ENCODE measurements at regions not wholly inside any gene's neighbourhood (a gene's known extent, or its start where the extent isn't known, plus 50 kb on each side); places are given as distances from the start of the nearest gene placed in this dataset.
"Not testable (repeated sequence)": the region's sequence is repeated elsewhere in the genome, so short reads cannot be mapped to it uniquely, and the experiment has no call there.

DNA sequence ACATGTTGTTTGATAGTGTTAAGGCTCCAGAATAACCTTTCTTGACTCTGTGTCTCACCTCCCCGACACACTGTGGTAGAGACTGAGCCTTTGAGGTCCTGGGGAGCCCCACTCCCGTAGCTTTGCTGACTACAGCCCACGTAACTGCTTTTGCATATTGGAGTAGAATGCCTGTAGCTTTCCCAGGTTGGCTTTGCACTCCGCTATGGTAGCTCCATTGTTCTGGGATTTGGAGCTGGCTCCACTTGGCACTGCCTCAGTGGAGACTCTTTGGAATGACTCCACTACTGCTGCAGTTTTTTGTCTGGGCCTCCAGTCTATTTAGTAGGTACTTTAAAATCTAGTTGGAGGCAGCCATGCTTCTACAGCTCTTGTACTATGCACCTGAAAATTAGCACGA, 56.2 kb upstream of the ANXA1 start:
- DNase-seq = no peak
- Mint-ChIP-seq H3K27ac (no peak overlapping the region), H3K9me3 (no peaks in the 10 kb centered on the region), H3K4me1 (peaks cover 2% of the 10 kb centered on the region), H3K36me3 (no peaks in the 10 kb centered on the region), H3K27me3 (no peaks in the 10 kb centered on the region), H3K4me3 (no peak overlapping the region)
- CTCF ChIA-PET = interaction anchor here (0.7 to 1.4 kb wide), 3 partner anchors 11 to 85 kb away, joined by 3 read pairs; no protein-coding TSS in a partner anchor

- H3K4me1 Mint-ChIP-seq = peaks cover 2% of the 10 kb centered on the region
- H3K27me3 Mint-ChIP-seq = no peaks in the 10 kb centered on the region
- CTCF ChIA-PET = interaction anchor here (0.6 to 1.0 kb wide), 3 partner anchors 8 to 1492 kb away, joined by 3 read pairs; no protein-coding TSS in a partner anchor
- no peaks in the 10 kb centered on the region for H3K9me3 Mint-ChIP-seq
- no peak for DNase-seq
- no peak overlapping the region for H3K4me3 Mint-ChIP-seq
- H3K36me3 Mint-ChIP-seq = no peaks in the 10 kb centered on the region
- H3K27ac Mint-ChIP-seq = no peak overlapping the region
Observed at GRCh38 chr9:73093740-73094379, 57.8 kb upstream of the ANXA1 start.

- H3K9me3 Mint-ChIP-seq = no peaks in the 10 kb centered on the region
- H3K27me3 Mint-ChIP-seq = no peaks in the 10 kb centered on the region
- H3K36me3 Mint-ChIP-seq = no peaks in the 10 kb centered on the region
- no peak for DNase-seq
- CTCF ChIA-PET = interaction anchor here (1.0 kb wide), 1 partner anchor 8 kb away, joined by 3 read pairs; no protein-coding TSS in a partner anchor
- no peak overlapping the region for H3K4me3 Mint-ChIP-seq
- H3K4me1 Mint-ChIP-seq = peaks cover 2% of the 10 kb centered on the region
- no peak overlapping the region for H3K27ac Mint-ChIP-seq
Observed at GRCh38 chr9:73093016-73093739, 58.5 kb upstream of the ANXA1 start.

- Mint-ChIP-seq H3K27me3 (no peaks in the 10 kb centered on the region), H3K4me3 (no peak overlapping the region)
- CTCF ChIA-PET = no interaction called here
Observed at GRCh38 chr9:73091909-73092308, 59.8 kb upstream of the ANXA1 start.

GRCh38 chr9:73090214-73090613, 61.5 kb upstream of the ANXA1 start:
- H3K9me3 Mint-ChIP-seq = no peaks in the 10 kb centered on the region
- peaks cover 2% of the 10 kb centered on the region for H3K4me1 Mint-ChIP-seq
- no peak overlapping the region for H3K4me3 Mint-ChIP-seq
- H3K27me3 Mint-ChIP-seq = no peaks in the 10 kb centered on the region
- DNase-seq = no peak
- CTCF ChIA-PET = interaction anchor here (0.8 to 1.0 kb wide), 2 partner anchors 10 to 17 kb away, joined by 3 to 6 read pairs; no protein-coding TSS in a partner anchor
- H3K27ac Mint-ChIP-seq = no peak overlapping the region
- no peaks in the 10 kb centered on the region for H3K36me3 Mint-ChIP-seq

More at GRCh38 chr9:73091909-73092308, 59.8 kb upstream of the ANXA1 start:
- DNase-seq = no peak
- H3K27ac Mint-ChIP-seq = no peak overlapping the region
- no peaks in the 10 kb centered on the region for H3K36me3 Mint-ChIP-seq
- H3K4me1 Mint-ChIP-seq = peaks cover 2% of the 10 kb centered on the region
- no peaks in the 10 kb centered on the region for H3K9me3 Mint-ChIP-seq

DNA sequence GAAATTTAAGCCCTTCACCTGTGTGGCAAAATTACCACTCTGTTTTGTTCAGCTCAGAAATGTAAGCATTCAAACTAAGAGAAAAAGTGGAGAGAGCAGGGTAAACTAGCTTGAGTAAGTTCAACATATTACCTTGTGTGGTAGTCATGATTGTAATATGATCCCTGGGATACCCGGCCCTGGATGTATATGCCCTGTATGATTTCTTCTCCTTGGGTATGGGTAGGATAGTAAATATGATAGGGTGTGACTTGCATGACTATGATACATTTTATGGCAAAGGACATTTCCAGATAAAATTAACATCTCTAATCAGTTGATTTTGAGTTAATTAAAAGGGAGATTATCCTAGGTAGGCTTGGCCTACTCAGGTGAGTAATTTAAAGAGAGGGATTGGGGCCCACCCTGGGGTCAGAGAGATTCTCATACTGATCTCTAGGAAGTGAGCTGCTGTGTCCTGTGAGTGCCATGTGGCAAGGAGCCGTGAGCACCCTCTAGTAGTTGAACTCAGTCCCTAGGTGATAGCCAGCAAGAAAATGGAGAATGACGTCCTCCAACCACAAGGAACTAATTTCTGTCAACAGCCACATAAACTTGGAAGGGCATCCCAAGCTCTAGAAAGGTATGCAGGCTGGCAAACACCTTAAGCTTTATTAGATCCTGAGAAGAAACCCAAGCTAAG, 62.2 kb upstream of the ANXA1 start:
- Mint-ChIP-seq H3K27ac (no peak overlapping the region), H3K4me1 (peaks cover 2% of the 10 kb centered on the region), H3K4me3 (no peak overlapping the region), H3K9me3 (no peaks in the 10 kb centered on the region), H3K27me3 (no peaks in the 10 kb centered on the region), H3K36me3 (no peaks in the 10 kb centered on the region)
- CTCF ChIA-PET = interaction anchor here (0.8 to 1.0 kb wide), 2 partner anchors 9 to 18 kb away, joined by 3 to 6 read pairs; no protein-coding TSS in a partner anchor
- DNase-seq = no peak

- H3K4me1 Mint-ChIP-seq, H3K27me3 Mint-ChIP-seq, H3K36me3 Mint-ChIP-seq, DNase-seq, CTCF ChIA-PET, H3K9me3 Mint-ChIP-seq, H3K27ac Mint-ChIP-seq, H3K4me3 Mint-ChIP-seq: not testable (repeated sequence)
Observed at GRCh38 chr9:73087876-73088275, 63.8 kb upstream of the ANXA1 start.

DNA sequence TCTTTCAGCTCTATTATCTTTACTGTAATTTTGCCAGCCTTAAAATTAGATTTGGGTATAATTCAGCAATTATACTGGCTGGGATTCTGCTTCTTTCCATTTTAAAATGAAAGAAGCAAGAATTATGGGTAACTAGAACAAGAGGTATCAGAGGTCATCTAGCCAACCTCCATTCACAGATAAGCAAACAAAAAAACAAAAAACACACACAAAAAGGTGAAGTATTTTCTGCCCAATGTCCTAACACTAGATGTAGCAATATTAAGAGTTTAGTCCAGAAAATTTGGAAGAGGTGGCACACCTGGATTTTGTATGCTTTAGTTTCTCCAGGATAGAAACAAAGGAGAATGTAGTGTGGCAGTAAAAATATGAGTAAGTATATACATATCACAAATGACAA, 68.1 kb upstream of the ANXA1 start:
- no peak for DNase-seq
- Mint-ChIP-seq H3K27me3 (peaks cover 4% of the 10 kb centered on the region), H3K27ac (no peak overlapping the region), H3K9me3 (no peaks in the 10 kb centered on the region), H3K4me1 (no peaks in the 10 kb centered on the region), H3K4me3 (no peak overlapping the region), H3K36me3 (no peaks in the 10 kb centered on the region)
- CTCF ChIA-PET = no interaction called here

DNA sequence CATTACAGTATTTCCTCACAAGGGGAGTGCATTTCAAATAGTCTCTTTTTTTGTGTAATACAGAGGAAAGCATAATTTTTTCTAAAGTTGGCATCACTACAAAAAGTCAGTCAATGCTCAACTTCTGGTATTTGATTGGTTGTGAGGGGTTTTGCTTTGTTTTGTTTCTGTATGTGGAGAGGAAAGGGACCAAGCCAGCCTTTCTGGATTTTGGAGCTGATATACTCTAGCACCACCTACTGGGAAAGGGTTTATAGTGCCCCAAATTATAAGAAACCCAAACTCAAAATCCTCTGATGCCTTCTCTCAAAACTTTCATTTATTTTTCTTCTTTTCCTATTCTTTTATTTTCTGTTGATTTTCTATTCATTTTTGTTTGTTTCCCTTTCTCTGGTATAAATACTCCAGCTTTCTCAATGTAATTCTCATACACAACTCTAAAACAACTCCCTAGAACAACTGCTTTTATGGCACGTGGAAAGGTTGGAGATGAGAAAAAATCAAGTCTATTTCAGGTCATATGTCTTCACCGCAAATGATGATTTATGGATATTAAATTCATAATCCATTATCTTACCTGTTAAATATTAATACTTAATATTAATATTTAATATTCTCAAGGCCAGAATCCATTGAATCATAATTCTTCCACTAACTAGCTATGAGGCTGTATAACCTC, 69.5 kb upstream of the ANXA1 start:
- H3K27ac Mint-ChIP-seq = no peak overlapping the region
- H3K9me3 Mint-ChIP-seq = no peaks in the 10 kb centered on the region
- H3K36me3 Mint-ChIP-seq = no peaks in the 10 kb centered on the region
- no peak overlapping the region for H3K4me3 Mint-ChIP-seq
- CTCF ChIA-PET = interaction anchor here (0.9 to 1.4 kb wide), 5 partner anchors 9 to 105 kb away, joined by 3 to 6 read pairs (median 4); no protein-coding TSS in a partner anchor
- DNase-seq = no peak
- no peaks in the 10 kb centered on the region for H3K4me1 Mint-ChIP-seq
- H3K27me3 Mint-ChIP-seq = peaks cover 4% of the 10 kb centered on the region

GRCh38 chr9:73080110-73080694, 71.5 kb upstream of the ANXA1 start:
- Mint-ChIP-seq H3K4me3 (no peak overlapping the region), H3K27ac (no peak overlapping the region), H3K27me3 (peaks cover 8% of the 10 kb centered on the region), H3K36me3 (no peaks in the 10 kb centered on the region), H3K9me3 (no peaks in the 10 kb centered on the region), H3K4me1 (no peaks in the 10 kb centered on the region)
- no peak for DNase-seq
- CTCF ChIA-PET = interaction anchor here (0.7 to 1.0 kb wide), 5 partner anchors 10 to 799 kb away, joined by 3 read pairs; no protein-coding TSS in a partner anchor

DNA sequence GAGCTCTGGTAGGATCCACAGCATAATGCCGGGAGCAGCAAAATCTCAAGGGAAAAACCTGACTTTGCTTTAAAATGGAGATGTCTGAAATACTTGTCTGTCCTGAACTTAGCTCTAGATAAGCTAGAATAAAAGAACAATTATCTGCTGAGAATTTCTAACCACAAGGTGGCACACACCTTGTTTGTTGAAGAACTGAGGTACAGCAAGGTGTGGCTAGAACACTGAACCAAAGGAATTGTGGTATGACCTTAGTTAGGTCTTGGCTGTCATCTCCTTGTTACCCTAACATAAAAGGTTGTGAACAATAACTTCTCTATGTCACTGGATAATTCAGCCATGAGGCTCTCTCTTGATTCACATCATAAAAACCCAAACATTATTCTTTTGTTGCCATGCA, 72.3 kb upstream of the ANXA1 start:
- CTCF ChIA-PET = interaction anchor here (0.7 kb wide), 1 partner anchor 74 kb away, joined by 3 read pairs; no protein-coding TSS in a partner anchor

GRCh38 chr9:73077625-73078030, 74.0 kb upstream of the ANXA1 start:
- Mint-ChIP-seq H3K4me3 (no peak overlapping the region), H3K36me3 (no peaks in the 10 kb centered on the region), H3K27ac (no peak overlapping the region), H3K4me1 (no peaks in the 10 kb centered on the region), H3K9me3 (no peaks in the 10 kb centered on the region), H3K27me3 (peaks cover 8% of the 10 kb centered on the region)
- CTCF ChIA-PET = no interaction called here
- DNase-seq = no peak

More for the DNA sequence above, 72.3 kb upstream of the ANXA1 start:
- Mint-ChIP-seq H3K9me3 (no peaks in the 10 kb centered on the region), H3K4me1 (no peaks in the 10 kb centered on the region), H3K27ac (no peak overlapping the region), H3K4me3 (no peak overlapping the region), H3K27me3 (peaks cover 8% of the 10 kb centered on the region), H3K36me3 (no peaks in the 10 kb centered on the region)
- no peak for DNase-seq

GRCh38 chr9:73076970-73077369, 74.7 kb upstream of the ANXA1 start:
- Mint-ChIP-seq H3K36me3 (no peaks in the 10 kb centered on the region), H3K4me3 (no peak overlapping the region), H3K9me3 (no peaks in the 10 kb centered on the region), H3K27me3 (peaks cover 8% of the 10 kb centered on the region), H3K27ac (no peak overlapping the region), H3K4me1 (no peaks in the 10 kb centered on the region)
- no peak for DNase-seq
- CTCF ChIA-PET = no interaction called here
